ENCODE measurements at regions not wholly inside any gene's neighbourhood (a gene's known extent, or its start where the extent isn't known, plus 50 kb on each side); places are given as distances from the start of the nearest gene placed in this dataset.

GRCh38 chr18:37628470-37629220 is 63.0 kb upstream of the CELF4 start:
- no peak for TF ChIP-seq CTCF (conservative IDR thresholded peaks at IDR 0.05; ENCODE audit: low read depth in 2 of 2)
- TF ChIP-seq EZH2 (IDR thresholded peaks at IDR 0.05; ENCODE audit: low read depth, unreplicated experiment), result no peak
- TF ChIP-seq POLR2AphosphoS5 (IDR thresholded peaks at IDR 0.05; ENCODE audit: low read depth), result no peak
- TF ChIP-seq ETS1 (IDR thresholded peaks at IDR 0.05), result no peak
- no peak for TF ChIP-seq EZH2phosphoT487 (IDR thresholded peaks at IDR 0.05; ENCODE audit: unreplicated experiment)
- no peak for TF ChIP-seq REST (IDR thresholded peaks at IDR 0.05; ENCODE audit: unreplicated experiment)
- no peak for TF ChIP-seq ZNF114 (CRISPR knock-in tag; IDR thresholded peaks at IDR 0.05)
- TF ChIP-seq JUNB (IDR thresholded peaks at IDR 0.05; ENCODE audit: unreplicated experiment), result no peak
- no peak for TF ChIP-seq STAT1 (IDR thresholded peaks at IDR 0.05; ENCODE audit: unreplicated experiment)
- no peak for TF ChIP-seq ZNF462 (CRISPR knock-in tag; IDR thresholded peaks at IDR 0.05)
- TF ChIP-seq NANOG (IDR thresholded peaks at IDR 0.05; ENCODE audit: borderline replicate concordance), result no peak
- TF ChIP-seq ZNF331 (CRISPR knock-in tag; IDR thresholded peaks at IDR 0.05; ENCODE audit: low read depth), result no peak
- TF ChIP-seq CREB1 (CRISPR knock-in tag; IDR thresholded peaks at IDR 0.05; ENCODE audit: low read depth), result no peak

Data from GM23338 (cell line).